H9 (cell line): ENCODE measurements at regions not wholly inside any gene's neighbourhood (a gene's known extent, or its start where the extent isn't known, plus 50 kb on each side); places are given as distances from the start of the nearest gene placed in this dataset.
A peak's percentile ranks its signal among the peaks of the same experiment; 100 is the strongest.

Experiments used
- DNase-seq: peaks from one replicate; pipeline ENCODE4 v3.0.0-alpha.2; 2017
- H2AFZ ChIP-seq: one replicate; pipeline ENCODE4 v1.6.1; 2013; ENCODE audit warnings: mild to moderate bottlenecking, low read length, control low read depth, moderate library complexity
- H2AK5ac ChIP-seq: 2 replicates; pipeline ENCODE4 v1.6.1; 2013; ENCODE audit warnings: low read length, control low read depth, mixed read lengths; ENCODE audit not compliant: insufficient read length
- H2BK120ac ChIP-seq: one replicate; pipeline ENCODE4 v1.6.1; 2013; ENCODE audit warnings: low read depth, mild to moderate bottlenecking, low read length, control low read depth, inconsistent platforms; ENCODE audit not compliant: poor library complexity, severe bottlenecking
- H2BK12ac ChIP-seq: 2 replicates; pipeline ENCODE4 v1.6.1; 2013; ENCODE audit warnings: low read length, control low read depth, mixed read lengths, low read depth; ENCODE audit not compliant: insufficient read length
- H2BK15ac ChIP-seq: 2 replicates; pipeline ENCODE4 v1.6.1; 2013; ENCODE audit warnings: low read depth, low read length, control low read depth
- H2BK20ac ChIP-seq: one replicate; pipeline ENCODE4 v1.6.1; 2013; ENCODE audit warnings: low read depth, mild to moderate bottlenecking, low read length, control low read depth, inconsistent platforms; ENCODE audit not compliant: poor library complexity, severe bottlenecking
- H2BK5ac ChIP-seq: 2 replicates; pipeline ENCODE4 v1.6.1; 2013; ENCODE audit warnings: low read length, control low read depth, mixed read lengths; ENCODE audit not compliant: insufficient read length
- H3K14ac ChIP-seq: 2 replicates; pipeline ENCODE4 v1.6.1; 2013; ENCODE audit warnings: low read length, control low read depth; ENCODE audit not compliant: insufficient read depth
- H3K18ac ChIP-seq: 2 replicates; pipeline ENCODE4 v1.6.1; 2013; ENCODE audit warnings: low read depth, mild to moderate bottlenecking, mixed read lengths, low read length, control low read depth; ENCODE audit not compliant: insufficient read length
- H3K23ac ChIP-seq: 2 replicates; pipeline ENCODE4 v1.6.1; 2013; ENCODE audit warnings: low read length, control low read depth, mixed read lengths, low read depth; ENCODE audit not compliant: insufficient read length
- H3K23me2 ChIP-seq: 2 replicates; pipeline ENCODE4 v1.6.1; 2013; ENCODE audit warnings: low read depth, mild to moderate bottlenecking, mixed read lengths, low read length, control low read depth; ENCODE audit not compliant: insufficient read length, poor library complexity, severe bottlenecking
- H3K27ac ChIP-seq: 2 replicates; pipeline ENCODE4 v1.5.1; 2013; ENCODE audit warnings: low read length, control low read depth, mixed read lengths, low read depth; ENCODE audit not compliant: insufficient read length
- H3K27me3 ChIP-seq: 2 replicates; pipeline ENCODE4 v1.6.1; 2013; ENCODE audit warnings: low read length, control low read depth, inconsistent platforms; ENCODE audit not compliant: insufficient read depth
- H3K4ac ChIP-seq: 2 replicates; pipeline ENCODE4 v1.6.1; 2013; ENCODE audit warnings: low read depth, mild to moderate bottlenecking, control low read depth, inconsistent platforms, low read length, moderate library complexity
- H3K4me1 ChIP-seq: 2 replicates; pipeline ENCODE4 v1.6.1; 2013; ENCODE audit warnings: low read length, control low read depth, inconsistent platforms; ENCODE audit not compliant: insufficient read depth
- H3K4me2 ChIP-seq: 2 replicates; pipeline ENCODE4 v1.6.1; 2013; ENCODE audit warnings: low read length, control low read depth, mixed read lengths; ENCODE audit not compliant: insufficient read length, insufficient read depth
- H3K56ac ChIP-seq: 2 replicates; pipeline ENCODE4 v1.6.1; 2013; ENCODE audit warnings: low read depth, mild to moderate bottlenecking, mixed read lengths, low read length, control low read depth; ENCODE audit not compliant: insufficient read length
- H3K79me1 ChIP-seq: 2 replicates; pipeline ENCODE4 v1.6.1; 2013; ENCODE audit warnings: low read depth, mild to moderate bottlenecking, moderate library complexity, low read length, control low read depth, inconsistent platforms; ENCODE audit not compliant: insufficient read depth, poor library complexity, severe bottlenecking
- H3K79me2 ChIP-seq: 2 replicates; pipeline ENCODE4 v1.6.1; 2013; ENCODE audit warnings: low read length, control low read depth, inconsistent platforms; ENCODE audit not compliant: insufficient read depth
- H3K9ac ChIP-seq: 2 replicates; pipeline ENCODE4 v1.6.1; 2013; ENCODE audit warnings: low read length, control low read depth, mixed read lengths; ENCODE audit not compliant: insufficient read length; ENCODE audit errors: extremely low read depth
- H3K9me3 ChIP-seq: one replicate; pipeline ENCODE4 v1.6.1; 2013; ENCODE audit warnings: low read depth, low read length, inconsistent platforms; ENCODE audit not compliant: control insufficient read depth
- H3T11ph ChIP-seq: one replicate; pipeline ENCODE4 v1.6.1; 2013; ENCODE audit warnings: mild to moderate bottlenecking, low read length, control low read depth, inconsistent platforms
- H4K20me1 ChIP-seq: one replicate; pipeline ENCODE4 v1.6.1; 2013; ENCODE audit not compliant: control insufficient read depth, insufficient read length, insufficient read depth
- H4K5ac ChIP-seq: 2 replicates; pipeline ENCODE4 v1.6.1; 2013; ENCODE audit warnings: low read depth, mild to moderate bottlenecking, mixed read lengths, low read length, control low read depth; ENCODE audit not compliant: insufficient read length
- H4K8ac ChIP-seq: replicated peaks from 2 replicates; pipeline ENCODE4 v1.6.1; 2013; ENCODE audit warnings: low read length, control low read depth, mixed read lengths, low read depth; ENCODE audit not compliant: insufficient read length
- H4K91ac ChIP-seq: 2 replicates; pipeline ENCODE4 v1.6.1; 2013; ENCODE audit warnings: low read depth, mild to moderate bottlenecking, moderate library complexity, mixed read lengths, low read length, control low read depth; ENCODE audit not compliant: insufficient read length
- H3K27ac Mint-ChIP-seq, 3 experiments: 2 replicates in 2 of 3; 3 replicates in 1 of 3; pipeline ENCODE4 v1.8.0; 2020 to 2021; ENCODE audit warnings: mixed read lengths in 3 of 3, mild to moderate bottlenecking in 1 of 3, moderate library complexity in 1 of 3
- H3K27me3 Mint-ChIP-seq: 2 replicates; pipeline ENCODE4 v1.8.0; 2021; ENCODE audit warnings: low read depth, mild to moderate bottlenecking, moderate library complexity, mixed read lengths
- H3K36me3 Mint-ChIP-seq, 3 experiments: 2 replicates in 2 of 3; 3 replicates in 1 of 3; pipeline ENCODE4 v1.8.0; 2020 to 2021; ENCODE audit warnings: low read depth in 3 of 3, mixed read lengths in 3 of 3; ENCODE audit not compliant: insufficient read depth in 1 of 3
- H3K4me1 Mint-ChIP-seq, 2 experiments: 2 replicates each; pipeline ENCODE4 v1.8.0; 2020; ENCODE audit warnings: mixed read lengths in 2 of 2
- H3K4me3 Mint-ChIP-seq, 2 experiments: 2 replicates in 1 of 2; 3 replicates in 1 of 2; pipeline ENCODE4 v1.8.0; 2020 to 2021; ENCODE audit warnings: mild to moderate bottlenecking in 2 of 2, mixed read lengths in 2 of 2, moderate library complexity in 1 of 2
- H3K9me3 Mint-ChIP-seq, 2 experiments: 2 replicates in 1 of 2; 3 replicates in 1 of 2; pipeline ENCODE4 v1.8.0; 2020; ENCODE audit warnings: mild to moderate bottlenecking in 2 of 2, mixed read lengths in 2 of 2, moderate library complexity in 1 of 2
- CTCF ChIP-seq: fragments of 200-600 bp; sonication (generic); conservative IDR thresholded peaks from 3 replicates; pipeline ENCODE4 v1.8.0; 2021; ENCODE audit warnings: antibody characterized with exemption, mild to moderate bottlenecking
- WGBS: extraction: QIAGEN DNeasy Blood & Tissue Kit; methylation state at CpG from one replicate; pipeline ENCODE4 v1.1.7; 2013; ENCODE audit warnings: missing lambda C conversion rate, low lambda C conversion rate, mixed read lengths; ENCODE audit not compliant: insufficient read length; ENCODE audit errors: extremely low coverage; 5-methylcytosine and 5-hydroxymethylcytosine counted together

GRCh38 chr10:21281765-21282484, 243.6 kb downstream of the SKIDA1 start:
- H4K5ac ChIP-seq, result peak overlapping the region; percentile 76
- peak overlapping the region; percentile 45 for H3K4me2 ChIP-seq
- peak overlapping the region; percentile 69 for H4K91ac ChIP-seq
- peak overlapping the region; percentile 9 to 41 for H3K4me3 Mint-ChIP-seq
- H3K23me2 ChIP-seq, result no peaks in the 10 kb centered on the region
- H3K9me3 ChIP-seq, result no peaks in the 10 kb centered on the region
- peak overlapping the region; percentile 57 for H2AK5ac ChIP-seq
- WGBS, result no CpG with 5 or more reads among the region's 8 CpGs
- H2AFZ ChIP-seq, result no peak overlapping the region
- peak overlapping the region; percentile 79; the same call in 1 of the 2 replicates for H3K14ac ChIP-seq
- no peak overlapping the region for H4K8ac ChIP-seq
- H3K36me3 Mint-ChIP-seq, result peaks cover 0 to 5% (median 2%) of the 10 kb centered on the region in 3 experiments; a peak in 1 of 7 replicates
- H3K27ac ChIP-seq, result peak overlapping the region; percentile 99
- no peaks in the 10 kb centered on the region for H3K79me2 ChIP-seq
- H3K9me3 Mint-ChIP-seq, result no peaks in the 10 kb centered on the region; a peak in 1 of 5 replicates
- peak overlapping the region; percentile 66 for H3K18ac ChIP-seq
- H3K9ac ChIP-seq, result peak overlapping the region; percentile 28
- H3K56ac ChIP-seq, result no peak overlapping the region
- H2BK20ac ChIP-seq, result peak overlapping the region; percentile 13
- H2BK5ac ChIP-seq, result peak overlapping the region; percentile 93
- no peaks in the 10 kb centered on the region for H3K79me1 ChIP-seq
- peak overlapping the region; percentile 54 for H2BK120ac ChIP-seq
- no peak overlapping the region; the same call in 1 of the 2 replicates for H3K4ac ChIP-seq
- H3K23ac ChIP-seq, result no peak overlapping the region
- H2BK12ac ChIP-seq, result peak overlapping the region; percentile 97
- H3K27me3 ChIP-seq, result no peaks in the 10 kb centered on the region
- DNase-seq, result peak; percentile 91
- peak overlapping the region; percentile 79 to 99 (median 99) for H3K27ac Mint-ChIP-seq
- no peaks in the 10 kb centered on the region for H4K20me1 ChIP-seq
- peak overlapping the region; percentile 20 for H3T11ph ChIP-seq
- no peaks in the 10 kb centered on the region for H3K27me3 Mint-ChIP-seq
- TF ChIP-seq CTCF, result no peak
- no peak overlapping the region for H2BK15ac ChIP-seq
- peaks cover 61 to 70% of the 10 kb centered on the region in 2 experiments for H3K4me1 Mint-ChIP-seq
- H3K4me1 ChIP-seq, result peaks cover 19% of the 10 kb centered on the region; the same call in 1 of the 2 replicates
